ENCODE measurements at regions not wholly inside any gene's neighbourhood (a gene's known extent, or its start where the extent isn't known, plus 50 kb on each side); places are given as distances from the start of the nearest gene placed in this dataset.

- DNase-seq (ENCODE audit: low read depth in 1 of 2, low spot score in 2 of 2) (no peak), FAIRE-seq (no peak)
- no peak overlapping the region for H4K5ac ChIP-seq (ENCODE audit: insufficient read length, low read depth, low read length)
- H3K23ac ChIP-seq (ENCODE audit: insufficient read length) = no peak overlapping the region
- H2BK120ac ChIP-seq (replicated peaks; ENCODE audit: low read depth, low read length) = no peak overlapping the region
- H4K8ac ChIP-seq (ENCODE audit: extremely low read depth, insufficient read depth, low read length) = no peak overlapping the region
- H3K36me3 ChIP-seq (ENCODE audit: control insufficient read depth in 2 of 4, insufficient read depth in 4 of 4, low read length in 3 of 4) = no peaks in the 10 kb centered on the region
- CTCF ChIA-PET (ENCODE audit: partially characterized antibody) = interaction anchor here (1.0 to 1.4 kb wide), 2 partner anchors 9 to 42 kb away, joined by 3 to 4 read pairs; no protein-coding TSS in a partner anchor
- H3K79me1 ChIP-seq (ENCODE audit: low read depth, low read length) = no peaks in the 10 kb centered on the region
- H3K18ac ChIP-seq (ENCODE audit: extremely low read depth, low read length) = no peak overlapping the region
- no peaks in the 10 kb centered on the region for H3K27me3 ChIP-seq (replicated peaks in 1 of 4; ENCODE audit: control insufficient read depth in 3 of 4, extremely low read depth in 1 of 4, insufficient read depth in 3 of 4, low read length in 3 of 4)
- no peak overlapping the region for H2BK5ac ChIP-seq (ENCODE audit: low read depth, low read length)
- no peak overlapping the region for H3K14ac ChIP-seq (ENCODE audit: insufficient read length)
- no peak overlapping the region for H3K56ac ChIP-seq (replicated peaks; ENCODE audit: insufficient read length, low read depth, low read length)
- H2BK20ac ChIP-seq (ENCODE audit: low read length) = no peak overlapping the region
- WGBS, 2 experiments (ENCODE audit: extremely low coverage in 1 of 2, insufficient coverage in 1 of 2, insufficient read length in 1 of 2, insufficient replicate concordance in 2 of 2, low coverage in 1 of 2, low lambda C conversion rate in 2 of 2, missing lambda C conversion rate in 1 of 2) = 79% methylated on average over 6 of the region's 6 CpGs; no CpG with 5 or more reads in 1 of the 2 experiments
- no peak overlapping the region for H2AFZ ChIP-seq (ENCODE audit: low read length)
- H3K79me2 ChIP-seq (ENCODE audit: control insufficient read depth in 1 of 2, insufficient read depth in 2 of 2, low read length in 2 of 2) = no peaks in the 10 kb centered on the region
- H3K4me1 ChIP-seq (replicated peaks in 1 of 4; ENCODE audit: control insufficient read depth in 3 of 4, insufficient read depth in 4 of 4, low read length in 3 of 4) = peaks cover 7 to 14% (median 9%) of the 10 kb centered on the region in 4 experiments; a peak in 6 of 7 replicates
- no peak overlapping the region for H2BK12ac ChIP-seq (ENCODE audit: low read depth, low read length)
- no peak overlapping the region for H3K27ac ChIP-seq (ENCODE audit: low read depth, low read length)
- no peak overlapping the region for H4K91ac ChIP-seq (replicated peaks; ENCODE audit: insufficient read length, low read length)
- POLR2A ChIA-PET (ENCODE audit: partially characterized antibody) = no interaction called here
- H2BK15ac ChIP-seq (ENCODE audit: low read length) = no peak overlapping the region
- H3K9ac ChIP-seq (replicated peaks in 1 of 4; ENCODE audit: extremely low read depth in 1 of 4, low read depth in 3 of 4, low read length in 3 of 4) = no peak overlapping the region
- H3K9me3 ChIP-seq (ENCODE audit: insufficient read depth in 2 of 2, low read depth in 1 of 2, low read length in 1 of 2) = no peaks in the 10 kb centered on the region
- H3K23me2 ChIP-seq (ENCODE audit: low read depth, low read length) = no peaks in the 10 kb centered on the region
- no peak overlapping the region for H3K4me2 ChIP-seq (ENCODE audit: insufficient read depth in 1 of 2, low read depth in 2 of 2, low read length in 2 of 2)
- no peak overlapping the region for H2AK5ac ChIP-seq (ENCODE audit: low read depth, low read length)
- H4K20me1 ChIP-seq (replicated peaks in 1 of 2; ENCODE audit: control insufficient read depth in 1 of 2, insufficient read depth in 2 of 2, low read length in 2 of 2) = no peaks in the 10 kb centered on the region
- H3K4me3 ChIP-seq (ENCODE audit: extremely low read depth in 1 of 4, insufficient read depth in 2 of 4, low read depth in 3 of 4, low read length in 4 of 4) = no peak overlapping the region
- H3K4ac ChIP-seq (replicated peaks; ENCODE audit: insufficient read length, low read depth, low read length) = no peak overlapping the region
- TF ChIP-seq TBP (IDR thresholded peaks at IDR 0.05; ENCODE audit: low read depth, low read length) = no peak
- no peak for TF ChIP-seq ZNF274 (IDR thresholded peaks at IDR 0.05; ENCODE audit: borderline replicate concordance, extremely low read depth, low read length)
- no peak for TF ChIP-seq JUN (IDR thresholded peaks at IDR 0.05; ENCODE audit: low read depth, low read length)
- TF ChIP-seq KDM4A (IDR thresholded peaks at IDR 0.05; ENCODE audit: low read depth, low read length, severe bottlenecking) = no peak
- no peak for TF ChIP-seq SUZ12 (IDR thresholded peaks at IDR 0.05; ENCODE audit: low read length)
- no peak for TF ChIP-seq TAF7 (optimal IDR thresholded peaks at IDR 0.05; ENCODE audit: borderline replicate concordance, low read depth, low read length)
- TF ChIP-seq CBX8 (IDR thresholded peaks at IDR 0.05; ENCODE audit: borderline replicate concordance, low read depth, low read length) = no peak
- no peak for TF ChIP-seq EGR1 (IDR thresholded peaks at IDR 0.05; ENCODE audit: borderline replicate concordance, low read depth, low read length)
- no peak for TF ChIP-seq POU5F1 (IDR thresholded peaks at IDR 0.05; ENCODE audit: low read depth, low read length)
- TF ChIP-seq BACH1 (IDR thresholded peaks at IDR 0.05; ENCODE audit: low read length) = no peak
- no peak for TF ChIP-seq GABPA (IDR thresholded peaks at IDR 0.05; ENCODE audit: borderline replicate concordance, insufficient read depth, low read length)
- TF ChIP-seq BCL11A (IDR thresholded peaks at IDR 0.05; ENCODE audit: low read depth in 2 of 2, low read length in 2 of 2) = no peak
- no peak for TF ChIP-seq ATF3 (IDR thresholded peaks at IDR 0.05; ENCODE audit: insufficient read depth, low read depth, low read length)
- TF ChIP-seq SP2 (IDR thresholded peaks at IDR 0.05; ENCODE audit: low read length) = no peak
- no peak for TF ChIP-seq TEAD4 (IDR thresholded peaks at IDR 0.05; ENCODE audit: low read depth, low read length)
These were observed 118.4 kb upstream of the DAPK1 start for GRCh38 chr9:87379300-87379699.
